ENCODE measurements at regions not wholly inside any gene's neighbourhood (a gene's known extent, or its start where the extent isn't known, plus 50 kb on each side); places are given as distances from the start of the nearest gene placed in this dataset.
A peak's percentile ranks its signal among the peaks of the same experiment; 100 is the strongest.

DNA sequence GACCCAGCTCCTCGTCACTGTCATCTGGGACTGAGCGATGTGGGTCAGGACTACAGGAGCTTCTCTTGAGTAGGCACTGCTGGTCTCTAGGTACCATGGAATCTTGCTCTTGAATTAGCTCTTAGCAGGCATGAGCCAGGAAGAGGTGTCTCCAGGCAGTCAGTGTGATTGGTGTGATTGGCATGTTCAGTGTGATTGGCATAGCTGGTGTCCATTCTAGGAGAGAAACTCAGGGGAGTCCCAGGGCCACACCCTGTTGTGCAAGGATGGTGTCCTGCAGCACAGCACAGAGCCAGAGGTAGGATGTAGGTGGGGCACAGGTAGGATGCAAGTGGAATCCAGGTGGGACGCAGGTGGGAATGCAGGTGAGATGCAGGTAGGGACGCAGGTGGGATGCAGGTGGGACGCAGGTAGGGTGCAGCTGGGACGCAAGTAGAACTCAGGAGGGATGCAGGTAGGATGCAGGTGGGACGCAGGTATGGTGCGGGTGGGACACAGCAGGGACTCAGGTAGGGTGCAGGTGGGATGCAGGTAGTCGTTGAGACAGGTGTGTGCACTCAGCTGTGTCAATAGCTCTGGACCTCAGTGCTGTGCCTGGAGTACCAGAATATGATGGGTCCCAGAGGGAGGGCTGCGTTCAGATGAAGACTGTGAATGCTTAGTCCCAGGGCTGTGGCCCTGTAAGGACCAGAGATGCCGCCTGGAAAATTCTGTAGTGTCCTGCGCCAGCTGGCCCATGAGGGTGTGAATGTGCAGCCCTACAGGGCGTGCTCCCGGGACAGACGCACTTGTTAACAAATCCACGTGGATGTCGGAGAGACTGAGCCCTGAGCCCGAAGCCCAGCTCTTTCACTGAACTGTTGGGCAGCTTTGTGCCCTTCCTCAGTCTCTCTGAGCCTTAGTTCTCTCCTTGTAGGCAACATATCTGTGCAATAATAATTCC lies 248.2 kb upstream of the PITRM1 start:
- DNase-seq: no peak

DNA sequence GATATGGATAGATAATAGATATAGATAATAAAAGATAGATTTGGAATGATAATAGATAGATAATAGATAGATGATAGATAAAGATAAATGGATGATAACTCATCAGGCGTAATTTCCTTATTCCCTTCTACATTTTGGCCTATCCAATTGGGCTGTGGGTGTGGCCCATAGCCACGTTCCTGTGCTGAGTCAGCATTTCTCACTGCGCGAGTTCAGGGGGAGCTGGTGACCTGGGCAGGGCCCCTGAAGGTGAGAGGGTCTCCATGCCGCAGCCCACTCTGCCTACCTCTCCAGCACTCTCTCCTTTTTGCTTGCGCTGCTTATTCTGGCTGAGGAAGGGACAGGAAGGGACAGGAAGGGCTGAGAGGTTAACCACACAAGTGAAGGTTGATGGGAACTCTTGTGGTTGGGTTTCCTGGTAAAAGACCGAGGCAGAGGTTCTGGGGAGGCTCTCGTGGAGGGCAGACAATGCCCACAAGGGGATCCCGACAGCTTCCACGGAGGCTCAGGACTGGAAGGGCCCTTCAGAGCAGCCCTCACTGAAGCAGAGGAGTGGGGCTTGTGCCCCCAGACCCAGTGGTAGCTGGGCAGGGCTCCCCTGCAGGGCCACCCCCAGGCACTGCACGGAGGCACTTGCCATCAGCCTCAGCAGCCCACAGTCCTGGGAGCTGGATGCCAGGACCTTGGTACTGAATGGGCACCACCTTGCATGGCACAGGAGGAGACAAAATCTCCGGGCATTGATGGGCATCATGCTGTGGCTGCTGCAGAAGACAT lies 247.3 kb upstream of the PITRM1 start:
- DNase-seq: no peak

DNA sequence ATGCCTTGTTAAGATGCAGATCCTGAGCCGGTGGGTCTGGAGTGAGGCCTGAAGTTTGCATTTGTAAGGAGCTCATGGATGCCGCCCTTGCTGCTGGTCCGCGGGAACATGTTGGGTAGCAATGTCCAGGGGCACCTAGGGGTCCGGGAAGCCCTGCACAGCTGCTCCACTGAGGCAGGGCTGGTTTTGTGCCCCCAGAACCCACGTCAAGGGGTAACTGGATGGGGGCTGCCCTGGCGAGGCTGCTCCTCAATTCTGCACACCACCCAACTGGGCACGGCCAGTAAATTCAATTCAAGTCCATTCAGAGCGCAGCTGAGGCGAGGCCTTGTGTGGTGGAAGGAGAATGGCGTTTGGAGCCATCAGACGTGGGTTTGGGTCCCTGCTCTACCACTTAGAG lies 246.3 kb upstream of the PITRM1 start:
- DNase-seq: no peak

DNA sequence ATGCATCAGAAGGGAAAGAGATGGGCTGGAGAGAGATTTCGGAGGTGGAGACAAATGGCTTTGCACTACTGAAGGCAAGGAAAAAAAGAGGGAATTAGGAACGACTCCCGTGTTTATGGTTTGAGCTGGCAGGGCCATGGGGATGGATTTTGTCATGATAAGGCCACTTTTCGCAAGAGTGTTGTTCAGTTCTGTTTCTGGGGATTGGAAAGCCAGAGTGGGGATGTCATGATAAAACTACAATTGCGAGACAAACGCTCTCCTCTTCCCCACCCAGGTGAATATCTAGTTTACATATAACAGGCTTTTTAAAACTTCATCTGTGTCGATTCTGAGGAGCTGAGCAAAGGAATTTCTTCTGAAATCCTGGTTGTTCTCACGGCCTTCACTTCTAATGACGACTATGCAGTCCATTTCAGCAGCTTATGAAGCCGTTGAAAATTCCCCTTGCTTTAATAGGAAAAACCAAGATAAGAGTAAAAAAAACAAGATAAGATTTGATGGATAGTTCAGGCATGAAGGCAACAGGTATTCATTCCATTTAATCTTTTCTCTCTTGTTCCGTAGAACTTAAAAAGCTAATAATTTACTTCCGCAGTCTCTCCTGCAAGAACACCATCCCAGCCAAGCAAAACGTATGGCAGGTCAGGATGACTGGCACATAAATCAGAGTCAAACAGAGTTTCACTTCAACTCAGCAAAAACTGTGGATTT lies 245.6 kb upstream of the PITRM1 start:
- DNase-seq: no peak

GRCh38 chr10:3417096-3417495 lies 244.5 kb upstream of the PITRM1 start:
- no peak for DNase-seq

- DNase-seq: no peak
Observed at GRCh38 chr10:3415878-3416605, 243.5 kb upstream of the PITRM1 start.

- DNase-seq: no peak
Observed at GRCh38 chr10:3415038-3415736, 242.6 kb upstream of the PITRM1 start.

DNA sequence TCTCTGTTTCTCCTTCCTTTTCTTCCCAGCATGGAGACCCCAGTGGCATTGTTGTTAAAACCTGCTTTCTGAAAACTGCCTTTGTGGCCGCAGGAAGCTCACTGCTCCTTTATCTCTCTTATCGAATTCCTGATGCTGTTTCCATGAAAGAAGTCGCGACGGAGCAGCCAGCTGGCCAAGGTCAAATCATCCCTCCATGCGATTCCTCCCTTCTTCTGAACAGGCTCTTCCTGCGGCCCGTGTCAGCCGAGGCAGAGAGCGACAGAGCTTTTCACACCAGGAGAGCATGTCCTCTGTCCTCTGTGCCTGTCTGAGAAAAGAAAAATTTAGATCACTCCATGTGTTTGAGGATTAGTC lies 242.1 kb upstream of the PITRM1 start:
- DNase-seq: no peak

DNA sequence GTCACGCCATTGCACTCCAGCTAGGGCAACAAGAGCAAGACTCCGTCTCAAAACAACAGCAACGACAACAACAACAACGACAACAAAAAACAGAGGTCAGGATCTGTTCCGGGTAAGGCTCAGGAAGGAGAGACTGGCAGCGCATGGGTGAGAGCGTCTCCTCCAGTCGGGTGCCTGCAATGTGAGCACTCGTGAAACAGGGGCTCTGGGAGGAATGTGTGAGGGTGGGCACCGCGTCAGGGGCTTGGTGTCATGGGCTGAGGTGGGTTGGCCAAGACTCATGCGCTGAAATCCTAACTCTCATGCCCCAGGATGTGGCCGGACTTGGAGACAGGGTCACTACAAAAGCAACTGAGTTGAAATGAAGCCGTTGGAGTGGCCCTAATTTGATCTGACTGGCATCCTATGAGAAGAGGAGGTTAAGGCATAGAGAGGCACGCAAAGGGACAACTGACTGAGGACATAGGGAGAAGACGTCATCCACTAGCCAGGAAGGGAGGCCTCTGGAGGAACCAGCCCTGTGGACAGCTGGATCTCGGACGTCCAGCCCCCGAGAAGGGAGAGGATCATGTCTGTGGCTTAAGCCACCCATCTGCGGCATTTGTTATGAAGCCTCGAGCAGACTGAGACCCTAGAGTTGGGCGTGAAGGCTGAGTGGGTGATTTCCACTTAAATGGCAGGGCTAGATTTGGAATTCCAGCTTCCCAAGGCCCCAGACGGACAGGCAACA lies 241.5 kb upstream of the PITRM1 start:
- no peak for DNase-seq

GRCh38 chr10:3412646-3413045 lies 240.1 kb upstream of the PITRM1 start:
- DNase-seq: no peak

DNA sequence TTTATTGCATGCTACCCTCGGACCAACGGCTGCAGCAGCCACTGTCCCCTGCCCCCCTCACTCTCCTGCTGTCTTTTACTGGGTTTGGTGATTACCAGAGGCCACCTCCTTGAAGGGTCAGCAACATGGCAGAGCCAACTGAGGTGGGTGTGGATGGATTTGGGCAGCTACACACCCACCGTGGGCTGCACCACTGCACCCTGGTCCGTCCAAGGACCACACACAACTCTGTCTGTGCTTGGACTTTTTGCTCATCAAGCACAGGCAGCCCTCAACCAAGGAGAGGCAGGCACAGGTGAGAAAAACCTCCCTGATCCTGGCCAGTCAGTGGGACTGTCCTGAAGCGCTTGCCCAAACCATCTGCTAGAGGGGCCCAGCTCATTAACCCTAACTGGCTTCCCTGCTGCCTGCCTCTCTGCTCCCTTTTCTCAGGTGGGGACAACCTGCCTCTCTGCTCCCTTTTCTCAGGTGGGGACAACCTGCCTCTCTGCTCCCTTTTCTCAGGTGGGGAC lies 239.5 kb upstream of the PITRM1 start:
- no peak for DNase-seq

- DNase-seq: no peak
Observed at GRCh38 chr10:3411044-3411443, 238.5 kb upstream of the PITRM1 start.

DNA sequence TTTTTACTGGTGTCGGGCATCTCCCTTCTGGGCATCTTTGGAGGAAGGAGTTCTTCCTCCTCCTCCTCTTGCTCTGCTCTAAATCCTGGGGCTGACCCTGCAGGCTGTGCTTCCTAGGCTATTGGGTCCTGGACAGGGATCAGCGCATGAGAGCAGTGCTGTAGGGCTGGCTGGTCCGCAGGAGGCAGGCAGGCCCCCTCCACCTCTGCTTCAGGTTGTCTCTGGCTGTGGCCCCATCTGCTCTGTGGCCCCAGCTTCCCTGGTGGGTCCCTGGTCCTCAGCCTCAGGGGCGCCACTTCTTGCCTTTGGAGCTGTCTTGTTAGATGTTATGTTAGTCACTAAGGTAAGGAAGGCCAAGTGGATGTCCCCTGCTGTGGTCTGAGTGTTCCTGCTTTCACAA lies 237.3 kb upstream of the PITRM1 start:
- no peak for DNase-seq

GRCh38 chr10:3408603-3409365 lies 236.2 kb upstream of the PITRM1 start:
- no peak for DNase-seq

GRCh38 chr10:3407208-3407607 lies 234.6 kb upstream of the PITRM1 start:
- no peak for DNase-seq

- peak; percentile 69 for DNase-seq
Observed at GRCh38 chr10:3406556-3406955, 234.0 kb upstream of the PITRM1 start.

DNA sequence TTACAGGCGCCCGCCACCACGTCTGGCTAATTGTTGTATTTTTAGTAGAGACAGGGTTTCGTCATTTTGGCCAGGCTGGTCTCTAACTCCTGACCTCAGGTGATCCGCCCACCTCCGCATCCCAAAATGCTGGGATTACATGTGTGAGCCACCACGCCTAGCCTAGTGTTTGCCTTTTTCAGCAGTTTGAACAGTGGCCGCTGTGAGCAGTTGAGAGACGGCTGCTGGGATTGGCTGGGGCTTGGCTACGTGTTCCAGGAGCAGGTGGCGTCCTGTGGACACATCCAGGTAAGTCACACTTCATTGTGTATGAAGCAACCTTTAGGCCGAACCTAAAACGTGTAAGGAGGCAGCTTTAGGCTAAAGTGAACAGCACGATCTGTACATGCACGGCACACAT lies 231.8 kb upstream of the PITRM1 start:
- DNase-seq: no peak

DNA sequence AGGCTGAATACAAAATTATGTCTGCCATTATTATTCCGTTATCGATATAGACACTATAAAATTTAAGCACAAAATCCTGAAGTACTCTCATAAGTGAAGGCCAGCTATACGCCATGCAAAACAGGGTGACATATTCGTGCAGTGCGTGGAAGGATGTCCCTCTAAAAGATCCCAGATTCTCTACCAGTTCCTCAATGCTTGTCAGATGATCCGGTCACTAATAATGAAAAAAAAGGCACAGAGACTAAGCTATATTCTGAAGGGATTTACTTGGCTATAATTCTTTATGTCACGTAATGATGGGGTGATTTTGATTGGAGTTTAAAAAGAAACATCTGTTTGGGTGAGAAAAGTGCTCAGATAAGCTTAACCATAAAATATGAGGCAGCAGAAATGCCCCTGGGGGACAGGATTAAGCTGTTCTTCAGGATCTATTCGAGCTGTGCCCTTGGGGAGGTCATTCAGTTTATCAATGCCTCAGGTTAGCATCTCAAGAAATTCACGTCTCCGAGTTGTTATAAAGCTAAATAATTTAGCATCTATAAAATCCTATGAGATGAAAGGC lies 229.7 kb upstream of the PITRM1 start:
- no peak for DNase-seq

GRCh38 chr10:3401491-3401938 lies 228.9 kb upstream of the PITRM1 start:
- no peak for DNase-seq

- DNase-seq: no peak
Observed at GRCh38 chr10:3400348-3400747, 227.8 kb upstream of the PITRM1 start.
